NCI-H2227 (cell line): ENCODE measurements at regions not wholly inside any gene's neighbourhood (a gene's known extent, or its start where the extent isn't known, plus 50 kb on each side); places are given as distances from the start of the nearest gene placed in this dataset.
"Not testable (repeated sequence)": the region's sequence is repeated elsewhere in the genome, so short reads cannot be mapped to it uniquely, and the experiment has no call there.

Experiments
- DNase-seq: peaks from one replicate; lab custom pipeline; 2025; ENCODE audit not compliant: unreplicated experiment; lab: John Stamatoyannopoulos, UW

DNA sequence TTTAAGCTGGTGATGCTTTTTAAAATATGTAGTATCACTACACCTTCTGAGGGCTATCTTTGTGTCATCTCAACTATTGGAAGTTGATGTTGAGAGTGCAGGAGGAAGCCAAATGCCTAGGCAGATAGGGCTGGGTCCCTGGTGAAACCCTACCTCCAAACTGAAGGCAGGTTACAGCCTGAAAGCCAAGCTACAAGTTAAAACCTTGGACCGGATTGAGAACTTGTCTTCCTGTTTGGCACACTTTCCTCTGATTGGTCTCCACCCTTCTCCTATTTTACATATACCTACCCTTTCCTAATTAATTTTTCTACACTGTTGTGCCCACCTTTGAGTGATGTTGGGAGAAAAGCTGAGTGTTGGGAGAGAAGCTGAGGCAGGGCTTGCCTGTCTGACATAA, 287.8 kb upstream of the CNTN5 start:
- DNase-seq: no peak

DNA sequence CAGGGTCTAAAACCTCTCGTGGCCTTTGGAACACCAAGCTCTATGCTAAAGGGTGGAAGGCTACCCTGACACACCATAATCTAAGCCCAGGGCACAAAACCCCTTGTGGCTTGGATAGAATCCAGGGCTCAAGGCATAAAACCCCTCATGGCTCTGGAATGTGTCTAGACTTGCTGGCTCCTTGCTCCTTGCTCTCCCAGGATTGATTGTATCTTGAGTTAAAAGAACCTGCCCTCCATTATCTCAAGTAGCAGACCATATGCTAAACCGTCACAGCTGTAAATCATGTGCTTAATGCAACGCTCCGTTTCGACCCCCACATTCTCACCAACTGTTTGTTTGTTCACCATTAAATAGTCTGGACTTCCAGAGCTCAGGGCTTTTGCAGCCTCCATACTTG, 287.4 kb upstream of the CNTN5 start:
- DNase-seq: not testable (repeated sequence)

- no peak for DNase-seq
Observed at GRCh38 chr11:98734686-98735085, 286.1 kb upstream of the CNTN5 start.

DNA sequence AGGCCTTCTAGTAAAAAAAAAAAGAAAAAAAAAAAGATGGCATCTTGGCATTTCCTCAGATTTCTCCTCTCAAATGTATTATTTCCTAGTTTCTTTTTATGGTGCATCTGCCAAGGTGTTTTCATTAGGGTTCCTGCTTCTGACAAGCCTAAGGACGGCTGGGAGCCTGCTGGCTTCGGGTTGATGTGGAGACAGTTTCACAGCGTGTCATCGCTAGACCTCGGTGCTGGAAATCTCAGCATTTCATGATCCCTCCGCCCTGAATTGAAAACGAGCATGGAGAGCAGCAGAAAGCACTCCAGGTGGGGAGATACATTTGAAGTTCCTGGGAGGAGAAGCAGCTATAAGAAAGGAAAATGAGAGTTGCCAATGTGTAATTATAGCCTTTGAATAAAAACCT, 283.9 kb upstream of the CNTN5 start:
- DNase-seq: no peak

- no peak for DNase-seq
Observed at GRCh38 chr11:98740321-98740720, 280.4 kb upstream of the CNTN5 start.

GRCh38 chr11:98763446-98763845, 257.3 kb upstream of the CNTN5 start:
- DNase-seq: not testable (repeated sequence)

- no peak for DNase-seq
Observed at GRCh38 chr11:98766903-98767302, 253.8 kb upstream of the CNTN5 start.

- DNase-seq: not testable (repeated sequence)
Observed at GRCh38 chr11:98770046-98770445, 250.7 kb upstream of the CNTN5 start.

- no peak for DNase-seq
Observed at GRCh38 chr11:98771791-98772190, 249.0 kb upstream of the CNTN5 start.

DNA sequence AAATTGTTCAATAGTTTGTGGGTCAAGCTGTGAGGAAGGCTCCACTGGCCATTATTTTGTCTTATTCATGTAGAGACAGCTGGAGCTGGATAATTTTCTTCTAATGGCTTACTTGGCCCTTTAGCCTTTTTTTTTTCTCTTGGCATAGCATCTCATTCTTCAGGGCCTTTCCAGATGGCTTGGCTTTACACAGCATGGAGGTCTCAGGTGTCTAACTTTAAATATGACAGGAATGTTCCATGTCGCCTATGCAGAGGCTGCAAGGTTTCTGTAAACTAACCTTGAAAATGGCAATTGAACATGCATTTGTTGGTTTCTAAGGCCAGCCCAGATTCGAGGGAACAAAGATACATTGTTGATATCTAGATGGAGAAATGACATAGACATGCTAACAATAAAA, 247.9 kb upstream of the CNTN5 start:
- no peak for DNase-seq

DNA sequence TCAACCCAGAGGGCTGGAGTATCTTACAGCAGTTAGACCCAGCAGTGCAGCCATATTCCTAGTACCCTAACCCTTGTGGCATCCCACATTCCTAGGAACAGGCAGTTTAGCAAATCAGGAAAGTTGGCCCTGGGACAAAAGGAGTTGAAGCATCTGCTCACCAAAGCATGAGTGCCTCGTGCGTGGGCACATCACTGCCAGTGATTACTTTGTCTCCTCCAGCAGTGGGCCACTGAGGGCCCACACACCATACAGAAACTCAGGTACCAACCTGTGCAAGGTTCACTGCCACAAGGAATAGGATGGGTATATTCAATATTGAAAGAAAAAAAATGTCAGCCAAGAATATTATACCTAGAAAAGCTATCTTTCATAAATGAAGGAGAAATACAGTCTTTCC, 227.5 kb upstream of the CNTN5 start:
- DNase-seq: no peak

GRCh38 chr11:98798333-98798732, 222.4 kb upstream of the CNTN5 start:
- DNase-seq: no peak

- no peak for DNase-seq
Observed at GRCh38 chr11:98800696-98801095, 220.1 kb upstream of the CNTN5 start.

- DNase-seq: no peak
Observed at GRCh38 chr11:98828986-98829708, 191.6 kb upstream of the CNTN5 start.

GRCh38 chr11:98829971-98830370, 190.8 kb upstream of the CNTN5 start:
- DNase-seq: no peak

DNA sequence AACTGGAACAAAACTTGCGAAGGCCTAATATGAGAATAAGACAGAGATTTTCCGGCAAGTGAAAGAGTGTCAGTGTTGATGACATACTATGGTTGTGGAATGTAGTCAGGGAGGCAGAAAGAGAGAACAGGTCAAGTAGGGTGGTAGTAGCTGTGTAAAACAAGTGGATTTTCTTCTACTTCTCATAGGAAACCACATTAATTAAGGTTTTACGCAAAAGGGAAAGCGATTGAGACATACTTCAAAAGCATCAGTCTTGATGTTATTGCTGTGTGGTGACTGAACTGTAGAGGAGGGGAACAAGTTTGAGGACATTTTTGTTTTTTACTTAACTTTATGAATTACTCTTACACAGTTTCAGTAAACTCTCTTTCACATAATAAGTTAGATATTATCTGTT, 186.0 kb upstream of the CNTN5 start:
- DNase-seq: no peak

- no peak for DNase-seq
Observed at GRCh38 chr11:98835335-98835734, 185.4 kb upstream of the CNTN5 start.

- no peak for DNase-seq
Observed at GRCh38 chr11:98836156-98836555, 184.6 kb upstream of the CNTN5 start.

GRCh38 chr11:98842187-98842586, 178.6 kb upstream of the CNTN5 start:
- no peak for DNase-seq

- DNase-seq: no peak
Observed at GRCh38 chr11:98862169-98862568, 158.6 kb upstream of the CNTN5 start.

GRCh38 chr11:98871690-98872089, 149.1 kb upstream of the CNTN5 start:
- DNase-seq: no peak

GRCh38 chr11:98874050-98874449, 146.7 kb upstream of the CNTN5 start:
- DNase-seq: no peak

DNA sequence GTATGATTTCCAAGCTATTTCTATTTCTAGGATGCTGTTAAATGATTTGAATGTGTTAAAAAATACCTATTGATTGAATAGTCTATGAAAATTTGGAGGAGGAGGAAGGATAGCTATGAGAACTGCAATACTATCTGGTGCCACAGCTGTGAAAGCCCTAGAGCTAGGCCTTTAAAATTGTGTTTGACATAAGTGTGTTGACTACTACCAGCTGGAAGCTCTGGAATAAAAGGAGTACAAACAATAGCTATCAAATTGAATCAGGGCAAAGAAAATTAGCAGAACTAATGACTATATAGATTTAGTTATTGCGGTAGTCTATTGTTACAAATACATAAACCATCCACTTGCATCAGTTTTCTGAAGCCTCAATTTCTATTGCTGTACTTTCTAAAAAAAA, 124.8 kb upstream of the CNTN5 start:
- DNase-seq: no peak
